GM12891 (cell line): ENCODE measurements at regions not wholly inside any gene's neighbourhood (a gene's known extent, or its start where the extent isn't known, plus 50 kb on each side); places are given as distances from the start of the nearest gene placed in this dataset.

Experiments
- DNase-seq: peaks from one replicate; pipeline ENCODE4 v3.0.0; 2011; ENCODE audit warnings: low spot score; ENCODE audit not compliant: insufficient read length
- FAIRE-seq: peaks from 2 replicates; lab custom pipeline; 2011; peaks lifted over from hg19 to GRCh38; lab: Jason Lieb, UNC
- PAX5 ChIP-seq: IDR thresholded peaks from 2 replicates; pipeline ENCODE4 v1.6.1; 2011; ENCODE audit warnings: low read length, moderate library complexity, mild to moderate bottlenecking; ENCODE audit not compliant: insufficient read depth, severe bottlenecking
- POLR2A ChIP-seq: IDR thresholded peaks from 2 replicates; pipeline ENCODE4 v1.6.1; 2011; ENCODE audit warnings: low read depth, low read length, control low read depth
- POLR2AphosphoS5 ChIP-seq: IDR thresholded peaks from 2 replicates; pipeline ENCODE4 v1.6.1; 2011; ENCODE audit warnings: low read depth, low read length, control low read depth
- POU2F2 ChIP-seq: IDR thresholded peaks from 2 replicates; pipeline ENCODE4 v1.6.1; 2011; ENCODE audit warnings: low read depth, mild to moderate bottlenecking, control low read depth, low read length, moderate library complexity
- SPI1 ChIP-seq: IDR thresholded peaks from 2 replicates; pipeline ENCODE4 v1.6.1; 2011; ENCODE audit warnings: low read depth, low read length, control low read depth
- TAF1 ChIP-seq: IDR thresholded peaks from 2 replicates; pipeline ENCODE4 v1.6.1; 2011; ENCODE audit warnings: low read depth, low read length, control low read depth

GRCh38 chr6:99739526-99739925, 132.9 kb downstream of the PRDM13 start:
- DNase-seq (no peak), FAIRE-seq (no peak)
- TF ChIP-seq TAF1, result no peak
- TF ChIP-seq POLR2A, result no peak

- DNase-seq (no peak), FAIRE-seq (no peak)
- no peak for TF ChIP-seq POLR2AphosphoS5
- TF ChIP-seq POU2F2, result no peak
- TF ChIP-seq TAF1, result no peak
- TF ChIP-seq PAX5, result no peak
- no peak for TF ChIP-seq SPI1
- no peak for TF ChIP-seq POLR2A
Measured at GRCh38 chr6:99741092-99741491, 134.5 kb downstream of the PRDM13 start.

GRCh38 chr6:99743647-99744046, 137.0 kb downstream of the PRDM13 start:
- no peak for FAIRE-seq
- no peak for DNase-seq
- no peak for TF ChIP-seq POU2F2

GRCh38 chr6:99745651-99746050, 139.0 kb downstream of the PRDM13 start:
- FAIRE-seq (no peak), DNase-seq (no peak)
- TF ChIP-seq POLR2A (no peak), POLR2AphosphoS5 (no peak), POU2F2 (no peak), SPI1 (no peak), TAF1 (no peak), PAX5 (no peak)

GRCh38 chr6:99746261-99746895, 139.7 kb downstream of the PRDM13 start:
- FAIRE-seq (peak; percentile 89), DNase-seq (no peak)
- no peak for TF ChIP-seq TAF1

- no peak for FAIRE-seq
- no peak for DNase-seq
- TF ChIP-seq SPI1, result no peak
- no peak for TF ChIP-seq PAX5
- TF ChIP-seq POLR2AphosphoS5, result no peak
- no peak for TF ChIP-seq TAF1
- TF ChIP-seq POLR2A, result no peak
- TF ChIP-seq POU2F2, result no peak
Measured at GRCh38 chr6:99761711-99762110, 155.1 kb downstream of the PRDM13 start.

GRCh38 chr6:99768166-99768565, 161.5 kb downstream of the PRDM13 start:
- DNase-seq (no peak), FAIRE-seq (no peak)
- TF ChIP-seq TAF1, result no peak
- no peak for TF ChIP-seq PAX5
- TF ChIP-seq POLR2AphosphoS5, result no peak
- no peak for TF ChIP-seq SPI1
- no peak for TF ChIP-seq POU2F2
- no peak for TF ChIP-seq POLR2A

- no peak for DNase-seq
- FAIRE-seq, result no peak
- no peak for TF ChIP-seq POLR2AphosphoS5
- no peak for TF ChIP-seq PAX5
- no peak for TF ChIP-seq SPI1
- no peak for TF ChIP-seq POLR2A
- TF ChIP-seq POU2F2, result no peak
- no peak for TF ChIP-seq TAF1
Measured at GRCh38 chr6:99779631-99780555, 173.3 kb downstream of the PRDM13 start.

- no peak for FAIRE-seq
- TF ChIP-seq POLR2AphosphoS5 (no peak), PAX5 (no peak), POU2F2 (no peak), SPI1 (no peak), TAF1 (no peak), POLR2A (no peak)
- DNase-seq, result no peak
Measured at GRCh38 chr6:99780556-99780885, 173.9 kb downstream of the PRDM13 start.

GRCh38 chr6:99789767-99790166, 183.1 kb downstream of the PRDM13 start:
- TF ChIP-seq TAF1, result no peak
- no peak for TF ChIP-seq POLR2A
- no peak for TF ChIP-seq PAX5
- no peak for TF ChIP-seq POLR2AphosphoS5
- DNase-seq (no peak), FAIRE-seq (no peak)

- no peak for FAIRE-seq
- TF ChIP-seq POLR2AphosphoS5 (no peak), PAX5 (no peak), SPI1 (no peak), TAF1 (no peak), POU2F2 (no peak), POLR2A (no peak)
- no peak for DNase-seq
Measured at GRCh38 chr6:99790679-99791078, 184.0 kb downstream of the PRDM13 start.
